H54 (cell line): ENCODE measurements at regions not wholly inside any gene's neighbourhood (a gene's known extent, or its start where the extent isn't known, plus 50 kb on each side); places are given as distances from the start of the nearest gene placed in this dataset.

ENCODE experiments used
- DNase-seq: peaks from one replicate; pipeline ENCODE4 v3.0.0; 2011; ENCODE audit warnings: low spot score, mixed read lengths; ENCODE audit not compliant: insufficient read length
- FAIRE-seq: peaks from 3 replicates; lab custom pipeline; 2011; peaks lifted over from hg19 to GRCh38; lab: Jason Lieb, UNC
- POLR2A ChIP-seq: IDR thresholded peaks from 2 replicates; pipeline ENCODE4 v1.6.1; 2011; ENCODE audit warnings: low read depth, mild to moderate bottlenecking, low read length

GRCh38 chr5:5954275-5954598, 424.1 kb downstream of the MED10 start:
- DNase-seq: no peak
- no peak for FAIRE-seq
- no peak for TF ChIP-seq POLR2A

GRCh38 chr5:5953584-5954274, 424.6 kb downstream of the MED10 start:
- TF ChIP-seq POLR2A: no peak
- no peak for FAIRE-seq

GRCh38 chr5:5951953-5952352, 426.4 kb downstream of the MED10 start:
- DNase-seq (no peak), FAIRE-seq (no peak)
- no peak for TF ChIP-seq POLR2A

More at GRCh38 chr5:5953584-5954274, 424.6 kb downstream of the MED10 start:
- DNase-seq: no peak

- TF ChIP-seq POLR2A: no peak
- DNase-seq: no peak
- FAIRE-seq: no peak
Observed at GRCh38 chr5:5950658-5951057, 427.7 kb downstream of the MED10 start.

GRCh38 chr5:5941486-5941885, 436.9 kb downstream of the MED10 start:
- DNase-seq: no peak
- TF ChIP-seq POLR2A: no peak
- no peak for FAIRE-seq

GRCh38 chr5:5939759-5940370, 438.5 kb downstream of the MED10 start:
- no peak for TF ChIP-seq POLR2A
- DNase-seq (no peak), FAIRE-seq (no peak)

GRCh38 chr5:5933651-5934050, 444.7 kb downstream of the MED10 start:
- DNase-seq: no peak

GRCh38 chr5:5932824-5933223, 445.5 kb downstream of the MED10 start:
- TF ChIP-seq POLR2A: no peak
- FAIRE-seq: no peak
- DNase-seq: no peak

More at GRCh38 chr5:5933651-5934050, 444.7 kb downstream of the MED10 start:
- TF ChIP-seq POLR2A: no peak
- FAIRE-seq: no peak

- DNase-seq: no peak
- TF ChIP-seq POLR2A: no peak
- FAIRE-seq: no peak
Observed at GRCh38 chr5:5930561-5930960, 447.8 kb downstream of the MED10 start.

- no peak for TF ChIP-seq POLR2A
- no peak for DNase-seq
- FAIRE-seq: no peak
Observed at GRCh38 chr5:5929291-5930020, 448.9 kb downstream of the MED10 start.

- FAIRE-seq (no peak), DNase-seq (no peak)
- no peak for TF ChIP-seq POLR2A
Observed at GRCh38 chr5:5925191-5925590, 453.2 kb downstream of the MED10 start.

GRCh38 chr5:5919411-5919810, 458.9 kb downstream of the MED10 start:
- DNase-seq (no peak), FAIRE-seq (no peak)
- no peak for TF ChIP-seq POLR2A

GRCh38 chr5:5906778-5907177, 471.6 kb downstream of the MED10 start:
- no peak for DNase-seq
- no peak for TF ChIP-seq POLR2A
- FAIRE-seq: no peak

GRCh38 chr5:5905186-5905585, 473.2 kb downstream of the MED10 start:
- TF ChIP-seq POLR2A: no peak
- FAIRE-seq: no peak
- DNase-seq: no peak

- no peak for DNase-seq
- FAIRE-seq: no peak
- TF ChIP-seq POLR2A: no peak
Observed at GRCh38 chr5:5904113-5904512, 474.2 kb downstream of the MED10 start.
